Parathyroid adenoma (tissue), 2 donors: ENCODE measurements at regions not wholly inside any gene's neighbourhood (a gene's known extent, or its start where the extent isn't known, plus 50 kb on each side); places are given as distances from the start of the nearest gene placed in this dataset.

ENCODE experiments used
- H2AFZ ChIP-seq: fragments of 300-600 bp; sonication (generic); one replicate; pipeline ENCODE4 v1.7.0; 2017; ENCODE audit warnings: antibody characterized with exemption, mild to moderate bottlenecking
- H3K27ac ChIP-seq: fragments of 300-600 bp; sonication (generic); one replicate; pipeline ENCODE4 v1.7.0; 2017
- H3K27me3 ChIP-seq: fragments of 300-600 bp; sonication (generic); one replicate; pipeline ENCODE4 v1.7.0; 2017; ENCODE audit warnings: low read length; ENCODE audit not compliant: control insufficient read depth, insufficient read depth
- H3K36me3 ChIP-seq: fragments of 300-600 bp; sonication (generic); one replicate; pipeline ENCODE4 v1.7.0; 2017; ENCODE audit warnings: low read length; ENCODE audit not compliant: control insufficient read depth, insufficient read depth
- H3K4me1 ChIP-seq: fragments of 300-600 bp; sonication (generic); one replicate; pipeline ENCODE4 v1.7.0; 2017; ENCODE audit warnings: control low read depth
- H3K4me2 ChIP-seq: fragments of 300-600 bp; sonication (generic); one replicate; pipeline ENCODE4 v1.7.0; 2017; ENCODE audit warnings: low read length
- H3K4me3 ChIP-seq: fragments of 300-600 bp; sonication (generic); one replicate; pipeline ENCODE4 v1.7.0; 2017; ENCODE audit warnings: low read depth, low read length
- H3K79me2 ChIP-seq: fragments of 300-600 bp; sonication (generic); one replicate; pipeline ENCODE4 v1.7.0; 2017; ENCODE audit warnings: control low read depth
- H3K9ac ChIP-seq: fragments of 300-600 bp; sonication (generic); one replicate; pipeline ENCODE4 v1.7.0; 2017; ENCODE audit warnings: mild to moderate bottlenecking
- H3K9me3 ChIP-seq: fragments of 300-600 bp; sonication (generic); one replicate; pipeline ENCODE4 v1.7.0; 2017; ENCODE audit warnings: low read length; ENCODE audit not compliant: control insufficient read depth
- CTCF ChIP-seq: fragments of 300-600 bp; sonication (generic); IDR thresholded peaks from one replicate; pipeline ENCODE4 v1.7.0; 2017; ENCODE audit warnings: antibody characterized with exemption, mild to moderate bottlenecking
- donor health status: primary hyperparathyroidism.

DNA sequence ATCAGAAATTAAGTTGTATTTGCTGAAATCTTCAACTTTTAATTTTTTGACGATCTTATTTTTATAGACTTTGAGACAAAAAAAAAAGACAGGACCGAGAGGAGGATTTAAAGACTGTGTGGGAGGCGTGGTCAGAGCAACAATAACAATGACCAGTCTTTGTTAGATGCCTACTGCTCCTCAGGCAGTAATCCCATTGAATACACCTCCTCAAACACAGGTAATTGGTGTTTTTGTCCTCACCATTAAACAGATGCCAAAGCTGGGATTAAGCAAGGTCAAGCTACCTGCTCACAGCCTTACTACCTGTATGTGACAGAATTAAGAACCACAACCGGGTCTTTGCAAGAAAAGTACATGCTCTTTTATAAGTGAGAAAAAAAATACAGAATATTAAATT lies 233.3 kb upstream of the GRAMD2B start:
- H3K4me3 ChIP-seq = no peak overlapping the region
- no peak overlapping the region for H3K9ac ChIP-seq
- no peaks in the 10 kb centered on the region for H3K9me3 ChIP-seq
- H3K4me2 ChIP-seq = no peak overlapping the region
- H2AFZ ChIP-seq = no peak overlapping the region
- H3K27ac ChIP-seq = no peak overlapping the region
- TF ChIP-seq CTCF = no peak
- H3K79me2 ChIP-seq = no peaks in the 10 kb centered on the region
- no peaks in the 10 kb centered on the region for H3K36me3 ChIP-seq
- H3K27me3 ChIP-seq = no peaks in the 10 kb centered on the region
- no peaks in the 10 kb centered on the region for H3K4me1 ChIP-seq

- no peaks in the 10 kb centered on the region for H3K9me3 ChIP-seq
- no peaks in the 10 kb centered on the region for H3K36me3 ChIP-seq
- no peak overlapping the region for H3K4me2 ChIP-seq
- no peak overlapping the region for H3K9ac ChIP-seq
- H3K27ac ChIP-seq = no peak overlapping the region
- no peak for TF ChIP-seq CTCF
- H2AFZ ChIP-seq = no peak overlapping the region
- no peaks in the 10 kb centered on the region for H3K27me3 ChIP-seq
- no peaks in the 10 kb centered on the region for H3K4me1 ChIP-seq
- H3K79me2 ChIP-seq = no peaks in the 10 kb centered on the region
- no peak overlapping the region for H3K4me3 ChIP-seq
Measured at GRCh38 chr5:126192226-126192625, 231.0 kb upstream of the GRAMD2B start.

GRCh38 chr5:126195410-126196100 lies 227.7 kb upstream of the GRAMD2B start:
- Histone ChIP-seq H3K9me3 (no peaks in the 10 kb centered on the region), H3K27me3 (no peaks in the 10 kb centered on the region), H2AFZ (no peak overlapping the region), H3K79me2 (no peaks in the 10 kb centered on the region), H3K9ac (no peak overlapping the region), H3K4me2 (no peak overlapping the region), H3K4me1 (no peaks in the 10 kb centered on the region), H3K27ac (no peak overlapping the region), H3K36me3 (no peaks in the 10 kb centered on the region), H3K4me3 (no peak overlapping the region)
- no peak for TF ChIP-seq CTCF

DNA sequence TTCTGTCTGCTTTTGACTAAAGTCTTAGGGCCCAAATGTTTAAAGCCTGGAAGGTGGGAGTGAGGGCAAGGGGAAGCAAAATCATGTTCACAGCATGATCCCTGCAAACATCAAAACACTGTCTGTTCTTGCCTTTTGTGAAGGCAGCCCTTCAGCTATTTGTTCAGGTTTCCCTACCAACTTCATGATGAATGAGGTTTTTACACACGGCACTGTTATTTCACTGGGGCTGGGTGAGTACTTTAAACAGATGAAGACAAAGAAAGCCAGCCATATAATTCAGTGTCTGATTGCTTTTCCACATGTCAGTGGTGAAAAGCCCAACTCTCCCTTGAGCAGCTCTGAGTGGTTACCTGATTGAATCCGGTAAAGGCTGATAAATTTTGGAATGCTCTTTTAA lies 224.7 kb upstream of the GRAMD2B start:
- no peak overlapping the region for H3K4me2 ChIP-seq
- no peaks in the 10 kb centered on the region for H3K9me3 ChIP-seq
- H3K4me1 ChIP-seq = no peaks in the 10 kb centered on the region
- no peak overlapping the region for H2AFZ ChIP-seq
- no peaks in the 10 kb centered on the region for H3K79me2 ChIP-seq
- no peak overlapping the region for H3K9ac ChIP-seq
- no peaks in the 10 kb centered on the region for H3K36me3 ChIP-seq
- no peak overlapping the region for H3K27ac ChIP-seq
- H3K27me3 ChIP-seq = no peaks in the 10 kb centered on the region
- TF ChIP-seq CTCF = no peak
- no peak overlapping the region for H3K4me3 ChIP-seq

DNA sequence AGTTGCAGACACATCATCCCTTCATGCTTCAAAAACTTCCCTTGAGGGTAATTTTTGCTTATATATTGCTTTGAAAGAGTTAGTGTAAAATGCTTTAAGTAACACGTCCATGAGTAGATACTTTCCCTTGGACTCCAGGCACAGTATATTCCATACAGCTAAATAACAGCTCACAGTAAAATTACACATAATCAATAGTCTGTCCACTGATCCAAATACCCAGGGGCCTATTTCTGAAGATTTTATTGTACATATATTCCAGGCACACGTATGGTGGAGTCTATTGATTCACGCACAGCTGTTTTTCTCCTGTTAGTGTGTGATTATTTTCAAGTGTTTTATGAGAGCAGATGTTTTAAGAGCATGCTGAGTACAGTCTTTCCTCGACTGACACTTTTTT lies 223.7 kb upstream of the GRAMD2B start:
- Histone ChIP-seq H3K4me3 (no peak overlapping the region), H3K4me1 (no peaks in the 10 kb centered on the region), H3K9me3 (no peaks in the 10 kb centered on the region), H3K27me3 (no peaks in the 10 kb centered on the region), H3K27ac (no peak overlapping the region), H3K36me3 (no peaks in the 10 kb centered on the region), H2AFZ (no peak overlapping the region), H3K79me2 (no peaks in the 10 kb centered on the region), H3K4me2 (no peak overlapping the region), H3K9ac (no peak overlapping the region)
- no peak for TF ChIP-seq CTCF
